Nephron progenitor cell (in vitro differentiated cells): ENCODE measurements at regions not wholly inside any gene's neighbourhood (a gene's known extent, or its start where the extent isn't known, plus 50 kb on each side); places are given as distances from the start of the nearest gene placed in this dataset.
"Not testable (repeated sequence)": the region's sequence is repeated elsewhere in the genome, so short reads cannot be mapped to it uniquely, and the experiment has no call there.

Source experiments
- DNase-seq: peaks from one replicate; pipeline ENCODE4 v3.0.0; 2021
- H3K27ac Mint-ChIP-seq: 2 replicates; pipeline ENCODE4 v1.8.0; 2021; ENCODE audit warnings: mild to moderate bottlenecking, moderate library complexity, mixed read lengths
- H3K27me3 Mint-ChIP-seq: 2 replicates; pipeline ENCODE4 v1.8.0; 2021; ENCODE audit warnings: mild to moderate bottlenecking, low read depth, mixed read lengths; ENCODE audit not compliant: poor library complexity
- H3K36me3 Mint-ChIP-seq: 2 replicates; pipeline ENCODE4 v1.8.0; 2021; ENCODE audit warnings: low read depth, mixed read lengths
- H3K4me1 Mint-ChIP-seq: 2 replicates; pipeline ENCODE4 v1.8.0; 2021; ENCODE audit warnings: mixed read lengths
- H3K4me3 Mint-ChIP-seq: 2 replicates; pipeline ENCODE4 v1.8.0; 2021; ENCODE audit warnings: mild to moderate bottlenecking, moderate library complexity, mixed read lengths
- H3K9me3 Mint-ChIP-seq: 2 replicates; pipeline ENCODE4 v1.8.0; 2021; ENCODE audit warnings: mild to moderate bottlenecking, moderate library complexity, mixed read lengths
- TF ChIP-seq, protein P1 (sequence below): fragments of 200-600 bp; sonication (generic); IDR thresholded peaks from 2 replicates; pipeline ENCODE4 v1.5.0; 2021; ENCODE audit warnings: antibody characterized with exemption

DNA sequence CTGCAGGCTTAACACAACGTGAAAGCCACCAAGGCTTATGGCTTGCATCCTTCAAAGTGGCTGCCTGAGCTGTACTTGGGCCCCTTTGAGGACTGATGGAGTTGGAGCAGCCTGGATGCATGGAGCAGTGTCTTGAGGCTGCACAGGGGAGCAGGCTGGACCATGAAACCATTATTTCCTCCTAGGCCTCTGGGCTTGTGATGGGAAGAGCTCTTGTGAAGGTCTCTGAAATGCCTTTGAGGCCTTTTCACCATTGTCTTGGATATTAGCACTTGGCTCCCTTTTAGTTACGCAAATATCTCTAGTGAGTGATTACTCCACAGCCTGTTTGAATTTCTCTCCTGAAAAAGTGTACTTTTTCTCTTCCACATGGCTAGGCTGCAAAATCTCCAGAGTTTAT lies 201.2 kb upstream of the NPY start:
- no peaks in the 10 kb centered on the region for H3K4me1 Mint-ChIP-seq
- H3K36me3 Mint-ChIP-seq: peaks cover 4% of the 10 kb centered on the region
- H3K27ac Mint-ChIP-seq: no peak overlapping the region
- no peak for DNase-seq
- TF ChIP-seq, protein P1, sequence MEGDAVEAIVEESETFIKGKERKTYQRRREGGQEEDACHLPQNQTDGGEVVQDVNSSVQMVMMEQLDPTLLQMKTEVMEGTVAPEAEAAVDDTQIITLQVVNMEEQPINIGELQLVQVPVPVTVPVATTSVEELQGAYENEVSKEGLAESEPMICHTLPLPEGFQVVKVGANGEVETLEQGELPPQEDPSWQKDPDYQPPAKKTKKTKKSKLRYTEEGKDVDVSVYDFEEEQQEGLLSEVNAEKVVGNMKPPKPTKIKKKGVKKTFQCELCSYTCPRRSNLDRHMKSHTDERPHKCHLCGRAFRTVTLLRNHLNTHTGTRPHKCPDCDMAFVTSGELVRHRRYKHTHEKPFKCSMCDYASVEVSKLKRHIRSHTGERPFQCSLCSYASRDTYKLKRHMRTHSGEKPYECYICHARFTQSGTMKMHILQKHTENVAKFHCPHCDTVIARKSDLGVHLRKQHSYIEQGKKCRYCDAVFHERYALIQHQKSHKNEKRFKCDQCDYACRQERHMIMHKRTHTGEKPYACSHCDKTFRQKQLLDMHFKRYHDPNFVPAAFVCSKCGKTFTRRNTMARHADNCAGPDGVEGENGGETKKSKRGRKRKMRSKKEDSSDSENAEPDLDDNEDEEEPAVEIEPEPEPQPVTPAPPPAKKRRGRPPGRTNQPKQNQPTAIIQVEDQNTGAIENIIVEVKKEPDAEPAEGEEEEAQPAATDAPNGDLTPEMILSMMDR: no peak
- H3K27me3 Mint-ChIP-seq: no peaks in the 10 kb centered on the region
- peaks cover 20% of the 10 kb centered on the region for H3K9me3 Mint-ChIP-seq
- H3K4me3 Mint-ChIP-seq: no peak overlapping the region

- H3K27me3 Mint-ChIP-seq: no peaks in the 10 kb centered on the region
- no peak overlapping the region for H3K27ac Mint-ChIP-seq
- TF ChIP-seq, protein P1: no peak
- H3K4me3 Mint-ChIP-seq: no peak overlapping the region
- no peaks in the 10 kb centered on the region for H3K36me3 Mint-ChIP-seq
- peaks cover 12% of the 10 kb centered on the region for H3K9me3 Mint-ChIP-seq
- no peak for DNase-seq
- H3K4me1 Mint-ChIP-seq: no peaks in the 10 kb centered on the region
These were observed 181.0 kb upstream of the NPY start for GRCh38 chr7:24102988-24103387.

GRCh38 chr7:24108906-24109376 lies 175.0 kb upstream of the NPY start:
- H3K27me3 Mint-ChIP-seq: peaks cover 13% of the 10 kb centered on the region
- H3K9me3 Mint-ChIP-seq: no peaks in the 10 kb centered on the region
- no peak for DNase-seq
- TF ChIP-seq, protein P1: no peak
- H3K27ac Mint-ChIP-seq: peak overlapping the region; percentile 7
- H3K36me3 Mint-ChIP-seq: no peaks in the 10 kb centered on the region
- H3K4me3 Mint-ChIP-seq: no peak overlapping the region
- no peaks in the 10 kb centered on the region for H3K4me1 Mint-ChIP-seq

- TF ChIP-seq, protein P1: no peak
- H3K36me3 Mint-ChIP-seq: no peaks in the 10 kb centered on the region
- no peak overlapping the region for H3K27ac Mint-ChIP-seq
- H3K4me3 Mint-ChIP-seq: no peak overlapping the region
- H3K27me3 Mint-ChIP-seq: peaks cover 13% of the 10 kb centered on the region
- DNase-seq: no peak
- no peaks in the 10 kb centered on the region for H3K9me3 Mint-ChIP-seq
- H3K4me1 Mint-ChIP-seq: no peaks in the 10 kb centered on the region
These were observed 173.9 kb upstream of the NPY start for GRCh38 chr7:24110056-24110455.

DNA sequence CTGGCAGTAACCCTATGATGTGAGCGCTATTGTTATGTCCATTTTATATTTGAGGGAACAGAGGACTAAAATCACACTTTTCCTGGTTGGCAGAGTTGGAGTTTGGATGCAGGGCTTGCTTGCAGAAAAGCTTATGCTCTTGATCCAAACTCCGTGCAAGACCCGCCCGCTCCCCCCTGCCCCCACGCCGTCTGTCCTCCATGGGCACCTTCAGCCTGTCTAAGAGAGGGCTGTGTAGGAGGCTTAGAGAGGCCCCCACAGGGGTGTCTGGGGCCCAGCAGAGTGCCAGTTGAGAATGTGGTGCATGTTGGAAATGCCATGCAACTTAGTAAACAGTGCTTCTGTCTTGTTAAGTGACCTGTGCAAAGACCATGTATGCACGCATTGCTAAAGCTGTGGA lies 170.5 kb upstream of the NPY start:
- H3K4me1 Mint-ChIP-seq: no peaks in the 10 kb centered on the region
- H3K9me3 Mint-ChIP-seq: no peaks in the 10 kb centered on the region
- H3K36me3 Mint-ChIP-seq: no peaks in the 10 kb centered on the region
- DNase-seq: no peak
- no peak overlapping the region for H3K27ac Mint-ChIP-seq
- TF ChIP-seq, protein P1: no peak
- H3K27me3 Mint-ChIP-seq: peaks cover 16% of the 10 kb centered on the region
- no peak overlapping the region for H3K4me3 Mint-ChIP-seq

GRCh38 chr7:24115661-24116060 lies 168.3 kb upstream of the NPY start:
- Mint-ChIP-seq H3K4me3 (no peak overlapping the region), H3K27me3 (peaks cover 11% of the 10 kb centered on the region), H3K9me3 (no peaks in the 10 kb centered on the region), H3K27ac (peak overlapping the region; percentile 20), H3K36me3 (no peaks in the 10 kb centered on the region), H3K4me1 (no peaks in the 10 kb centered on the region)
- TF ChIP-seq, protein P1: no peak
- DNase-seq: no peak

- DNase-seq, H3K27ac Mint-ChIP-seq, H3K4me1 Mint-ChIP-seq, H3K36me3 Mint-ChIP-seq, H3K4me3 Mint-ChIP-seq, H3K27me3 Mint-ChIP-seq, H3K9me3 Mint-ChIP-seq: not testable (repeated sequence)
These were observed 166.0 kb upstream of the NPY start for GRCh38 chr7:24117903-24118499.
